K562 (cell line): ENCODE measurements at regions not wholly inside any gene's neighbourhood (a gene's known extent, or its start where the extent isn't known, plus 50 kb on each side); places are given as distances from the start of the nearest gene placed in this dataset.

Experiments
- ARID4B ChIP-seq: sonication (generic); formaldehyde crosslinking; IDR thresholded peaks from 2 replicates; pipeline ENCODE4 v1.8.0; 2022; ENCODE audit warnings: mild to moderate bottlenecking, missing genetic modification reagents
- CTCF ChIP-seq, 3 experiments: IDR thresholded peaks in 2 of 3; conservative IDR thresholded peaks in 1 of 3; 2 replicates each; pipeline ENCODE4 v1.5.1; 2011 to 2012; ENCODE audit warnings: low read length in 3 of 3, mild to moderate bottlenecking in 3 of 3, control low read depth in 2 of 3, improper control_type of control experiment in 1 of 3, inconsistent platforms in 1 of 3, low read depth in 1 of 3, mixed read lengths in 1 of 3, moderate library complexity in 1 of 3; ENCODE audit not compliant: insufficient read depth in 2 of 3
- GTF2B ChIP-seq: IDR thresholded peaks from 2 replicates; pipeline ENCODE4 v1.6.1; 2011; ENCODE audit not compliant: insufficient read length; ENCODE audit errors: extremely low read depth
- LEF1 ChIP-seq: fragments of 450-650 bp; IDR thresholded peaks from 2 replicates; pipeline ENCODE4 v1.6.1; 2016; ENCODE audit warnings: mild to moderate bottlenecking
- MYBL2 ChIP-seq, 2 experiments: fragments of 450-650 bp in 1 of 2; sonication (generic) in 1 of 2; formaldehyde crosslinking in 1 of 2; IDR thresholded peaks; 2 replicates each; pipeline versions ENCODE4 v1.6.1 to v1.8.1; 2017 to 2022; ENCODE audit warnings: borderline replicate concordance in 1 of 2, inconsistent platforms in 1 of 2, low read depth in 1 of 2, mild to moderate bottlenecking in 1 of 2, missing genetic modification reagents in 1 of 2, moderate library complexity in 1 of 2
- POLR2A ChIP-seq: fragments of 450-650 bp; conservative IDR thresholded peaks from 2 replicates; pipeline ENCODE4 v1.6.1; 2016

- TF ChIP-seq LEF1 = no peak
- no peak for TF ChIP-seq CTCF (IDR thresholded peaks at IDR 0.05 in 2 of 3, conservative IDR thresholded peaks at IDR 0.05 in 1 of 3; ENCODE audit: insufficient read depth in 2 of 3, low read depth in 1 of 3, low read length in 3 of 3)
- TF ChIP-seq ARID4B (CRISPR knock-in tag) = no peak
- no peak for TF ChIP-seq POLR2A
- TF ChIP-seq GTF2B = no peak
- TF ChIP-seq MYBL2 (IDR thresholded peaks at IDR 0.05; ENCODE audit: low read depth) = no peak
- no peak for TF ChIP-seq MYBL2 (CRISPR knock-in tag; IDR thresholded peaks at IDR 0.05; ENCODE audit: borderline replicate concordance)
Observed at GRCh38 chr10:125264091-125264490, 103.7 kb upstream of the CTBP2 start.
